CD4-positive, alpha-beta T cell treated with Interleukin-15 for 4 hours (primary cell): ENCODE measurements at regions not wholly inside any gene's neighbourhood (a gene's known extent, or its start where the extent isn't known, plus 50 kb on each side); places are given as distances from the start of the nearest gene placed in this dataset.

Experiments used
- DNase-seq: peaks from one replicate; pipeline ENCODE4 v3.0.0-alpha.2; 2020; ENCODE audit warnings: low spot score

GRCh38 chr11:127071606-127072005 lies 71.0 kb upstream of the KIRREL3 start:
- no peak for DNase-seq

- no peak for DNase-seq
These were observed 70.2 kb upstream of the KIRREL3 start for GRCh38 chr11:127070808-127071207.

DNA sequence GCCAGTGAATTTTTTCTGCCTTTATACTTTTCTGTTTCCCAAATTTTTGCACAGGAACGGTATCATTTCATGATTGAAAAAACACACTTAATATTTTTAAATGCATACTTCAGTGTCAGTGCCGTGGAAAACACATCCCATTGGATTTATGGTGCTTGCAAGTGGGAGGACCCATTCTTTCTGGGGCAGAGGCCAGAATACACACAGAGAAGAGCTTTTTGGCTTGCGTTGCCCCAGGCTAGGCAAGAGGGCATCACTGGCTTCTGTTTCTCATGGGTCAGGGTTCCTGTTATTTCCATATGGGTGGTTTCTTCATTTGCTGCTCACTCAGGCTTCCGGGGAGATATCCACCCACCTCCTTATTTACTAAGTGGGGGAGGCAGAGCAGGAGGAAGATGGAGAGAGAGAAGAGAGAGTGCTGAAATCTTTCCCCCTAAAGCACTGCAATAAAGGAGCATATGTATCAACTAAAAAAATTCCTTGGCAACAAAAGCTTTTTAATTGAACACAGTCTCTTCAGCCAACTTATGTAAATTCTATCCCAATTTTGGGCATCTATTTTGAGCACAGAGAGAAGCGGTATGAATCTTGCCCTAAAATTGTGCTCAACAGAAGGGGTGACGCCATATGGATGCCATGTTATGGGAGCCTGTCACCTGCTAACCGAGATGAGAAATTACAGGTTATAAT lies 66.0 kb upstream of the KIRREL3 start:
- no peak for DNase-seq

- DNase-seq = no peak
These were observed 62.7 kb upstream of the KIRREL3 start for GRCh38 chr11:127063241-127063640.

DNA sequence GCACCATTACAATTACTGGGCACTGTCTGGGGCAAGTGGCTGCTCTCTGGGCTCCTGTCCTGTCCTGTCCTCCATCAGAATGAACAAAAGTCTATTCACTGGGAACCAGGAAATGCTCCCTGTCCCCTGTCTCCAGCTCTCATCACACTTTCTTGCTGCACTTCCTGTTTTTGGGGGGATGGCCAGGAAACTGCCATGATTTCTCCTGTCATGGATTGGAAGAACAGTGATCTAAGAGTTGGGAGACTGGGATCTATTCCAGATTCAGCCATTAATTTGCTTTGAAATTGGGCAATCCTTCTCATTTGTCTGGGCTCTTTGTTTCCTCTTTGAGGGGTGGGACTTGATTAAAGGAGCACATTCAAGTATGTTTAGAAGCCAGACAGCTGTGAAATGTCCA lies 61.4 kb upstream of the KIRREL3 start:
- DNase-seq = no peak

- no peak for DNase-seq
These were observed 59.2 kb upstream of the KIRREL3 start for GRCh38 chr11:127059750-127060149.

DNA sequence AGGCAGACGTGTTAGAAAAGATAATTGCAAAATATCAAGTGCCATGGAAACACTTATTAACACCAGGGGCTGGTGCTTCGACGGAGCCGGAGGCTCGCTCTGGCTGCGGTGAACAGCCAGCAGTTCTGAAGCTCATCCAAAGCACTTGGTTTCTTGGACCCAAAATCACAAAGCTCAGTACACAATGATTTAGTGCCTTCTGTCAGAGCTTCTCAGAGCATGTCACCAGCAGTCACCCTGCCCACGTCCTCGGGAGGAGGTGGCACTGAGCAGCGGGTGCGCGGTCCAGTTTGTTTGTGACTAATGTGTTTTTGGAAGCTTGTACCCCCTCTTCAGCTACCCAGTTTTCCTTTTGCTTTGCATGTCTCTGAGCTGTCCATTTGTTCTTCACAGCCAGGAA lies 58.7 kb upstream of the KIRREL3 start:
- no peak for DNase-seq

GRCh38 chr11:127058524-127058923 lies 58.0 kb upstream of the KIRREL3 start:
- no peak for DNase-seq

DNA sequence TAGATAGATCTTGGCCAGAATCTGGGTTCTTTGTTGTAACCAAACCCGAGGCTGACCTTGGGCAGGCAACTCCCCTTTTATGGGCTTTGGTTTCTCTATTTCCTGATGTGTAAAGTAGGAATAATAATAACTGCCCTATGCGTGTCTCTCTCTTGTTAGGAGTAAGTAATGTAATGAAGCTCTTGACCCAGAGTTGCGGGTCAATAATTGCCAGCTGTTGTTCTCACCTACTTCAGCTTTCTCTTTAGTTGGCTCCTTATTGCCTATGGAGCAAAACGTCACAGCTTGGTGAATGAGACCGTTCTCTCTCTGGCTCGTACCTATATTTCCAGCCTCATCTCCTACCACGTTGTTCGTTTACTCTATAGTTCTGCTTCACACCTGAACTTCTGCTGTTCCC lies 56.6 kb upstream of the KIRREL3 start:
- no peak for DNase-seq

GRCh38 chr11:127056338-127056971 lies 55.9 kb upstream of the KIRREL3 start:
- no peak for DNase-seq

DNA sequence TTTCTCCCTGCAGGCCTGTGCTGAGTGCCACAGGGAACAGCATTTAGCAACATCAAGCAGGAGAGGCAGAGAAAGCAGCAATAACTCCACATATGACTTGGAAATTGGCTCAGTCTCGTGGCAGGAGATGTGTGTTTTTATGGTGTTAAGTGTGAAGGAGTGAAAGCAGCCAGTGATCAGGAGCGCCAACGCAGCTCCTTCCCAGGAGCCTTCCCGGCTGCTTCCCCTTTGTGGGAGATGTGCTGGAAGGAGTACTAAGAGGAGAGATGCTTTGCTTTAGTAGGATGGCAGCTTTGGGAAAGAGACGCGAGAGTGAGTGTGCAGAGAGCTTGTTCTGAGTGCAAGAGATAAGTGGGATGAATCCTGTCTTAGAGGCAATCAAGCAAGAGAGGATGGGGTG lies 54.7 kb upstream of the KIRREL3 start:
- no peak for DNase-seq

- no peak for DNase-seq
These were observed 53.6 kb upstream of the KIRREL3 start for GRCh38 chr11:127054153-127054552.

DNA sequence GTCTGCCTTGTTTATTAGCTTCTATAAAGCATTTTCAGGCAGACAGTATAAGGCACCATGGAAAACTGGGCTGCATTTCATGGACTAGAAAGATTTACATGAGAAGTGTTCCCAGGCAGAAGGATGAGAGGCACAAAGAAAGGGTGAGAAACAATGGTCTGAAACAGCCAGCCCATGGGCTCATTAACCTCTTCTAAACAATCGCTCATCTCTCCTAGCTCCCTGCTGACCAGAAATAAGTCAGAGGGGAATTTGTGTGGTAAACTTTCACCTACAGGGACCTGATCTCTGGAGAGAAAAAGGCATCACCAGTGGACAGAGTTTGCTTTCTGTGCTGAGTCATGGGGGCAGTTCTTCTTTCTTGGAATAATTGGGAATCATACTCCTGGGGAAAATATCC lies 51.8 kb upstream of the KIRREL3 start:
- no peak for DNase-seq
